ENCODE measurements at regions not wholly inside any gene's neighbourhood (a gene's known extent, or its start where the extent isn't known, plus 50 kb on each side); places are given as distances from the start of the nearest gene placed in this dataset.

GRCh38 chr6:164359441-164359840 is 944.9 kb downstream of the QKI start:
- no peak overlapping the region for H3K27ac Mint-ChIP-seq (ENCODE audit: unreplicated experiment)
- no peak for DNase-seq
- peaks cover 13% of the 10 kb centered on the region for H3K36me3 Mint-ChIP-seq (ENCODE audit: unreplicated experiment)
- no peak overlapping the region for H3K4me3 Mint-ChIP-seq (ENCODE audit: unreplicated experiment)
- no peaks in the 10 kb centered on the region for H3K4me1 Mint-ChIP-seq (ENCODE audit: low read depth, unreplicated experiment)
- H3K9me3 Mint-ChIP-seq (ENCODE audit: unreplicated experiment): no peaks in the 10 kb centered on the region
- peaks cover 3% of the 10 kb centered on the region for H3K27me3 Mint-ChIP-seq (ENCODE audit: unreplicated experiment)
- no peak for TF ChIP-seq CTCF (IDR thresholded peaks at IDR 0.05; ENCODE audit: partially characterized antibody, unreplicated experiment)

- Mint-ChIP-seq H3K36me3 (ENCODE audit: unreplicated experiment) (peaks cover 13% of the 10 kb centered on the region), H3K4me1 (ENCODE audit: low read depth, unreplicated experiment) (no peaks in the 10 kb centered on the region), H3K27ac (ENCODE audit: unreplicated experiment) (no peak overlapping the region), H3K27me3 (ENCODE audit: unreplicated experiment) (peaks cover 2% of the 10 kb centered on the region), H3K4me3 (ENCODE audit: unreplicated experiment) (no peak overlapping the region), H3K9me3 (ENCODE audit: unreplicated experiment) (no peaks in the 10 kb centered on the region)
- no peak for TF ChIP-seq CTCF (IDR thresholded peaks at IDR 0.05; ENCODE audit: partially characterized antibody, unreplicated experiment)
- DNase-seq: no peak
Observed at GRCh38 chr6:164359036-164359435, 944.5 kb downstream of the QKI start.

- H3K4me3 Mint-ChIP-seq (ENCODE audit: unreplicated experiment): no peak overlapping the region
- no peak for TF ChIP-seq CTCF (IDR thresholded peaks at IDR 0.05; ENCODE audit: partially characterized antibody, unreplicated experiment)
- H3K36me3 Mint-ChIP-seq (ENCODE audit: unreplicated experiment): peaks cover 13% of the 10 kb centered on the region
- peaks cover 2% of the 10 kb centered on the region for H3K27me3 Mint-ChIP-seq (ENCODE audit: unreplicated experiment)
- H3K27ac Mint-ChIP-seq (ENCODE audit: unreplicated experiment): no peak overlapping the region
- H3K4me1 Mint-ChIP-seq (ENCODE audit: low read depth, unreplicated experiment): no peaks in the 10 kb centered on the region
- no peak for DNase-seq
- no peaks in the 10 kb centered on the region for H3K9me3 Mint-ChIP-seq (ENCODE audit: unreplicated experiment)
Observed at GRCh38 chr6:164356814-164357213, 942.3 kb downstream of the QKI start.

- Mint-ChIP-seq H3K27me3 (ENCODE audit: unreplicated experiment) (no peaks in the 10 kb centered on the region), H3K36me3 (ENCODE audit: unreplicated experiment) (no peaks in the 10 kb centered on the region), H3K4me1 (ENCODE audit: low read depth, unreplicated experiment) (no peaks in the 10 kb centered on the region), H3K9me3 (ENCODE audit: unreplicated experiment) (peaks cover 2% of the 10 kb centered on the region), H3K4me3 (ENCODE audit: unreplicated experiment) (no peak overlapping the region), H3K27ac (ENCODE audit: unreplicated experiment) (no peak overlapping the region)
- no peak for DNase-seq
- TF ChIP-seq CTCF (IDR thresholded peaks at IDR 0.05; ENCODE audit: partially characterized antibody, unreplicated experiment): no peak
Observed at GRCh38 chr6:164347455-164347854, 932.9 kb downstream of the QKI start.

- Mint-ChIP-seq H3K36me3 (ENCODE audit: unreplicated experiment) (no peaks in the 10 kb centered on the region), H3K27me3 (ENCODE audit: unreplicated experiment) (no peaks in the 10 kb centered on the region), H3K4me3 (ENCODE audit: unreplicated experiment) (no peak overlapping the region), H3K27ac (ENCODE audit: unreplicated experiment) (no peak overlapping the region), H3K9me3 (ENCODE audit: unreplicated experiment) (peaks cover 2% of the 10 kb centered on the region), H3K4me1 (ENCODE audit: low read depth, unreplicated experiment) (no peaks in the 10 kb centered on the region)
- no peak for TF ChIP-seq CTCF (IDR thresholded peaks at IDR 0.05; ENCODE audit: partially characterized antibody, unreplicated experiment)
- DNase-seq: no peak
Observed at GRCh38 chr6:164346631-164347030, 932.1 kb downstream of the QKI start.
